ENCODE measurements at regions not wholly inside any gene's neighbourhood (a gene's known extent, or its start where the extent isn't known, plus 50 kb on each side); places are given as distances from the start of the nearest gene placed in this dataset.

DNA sequence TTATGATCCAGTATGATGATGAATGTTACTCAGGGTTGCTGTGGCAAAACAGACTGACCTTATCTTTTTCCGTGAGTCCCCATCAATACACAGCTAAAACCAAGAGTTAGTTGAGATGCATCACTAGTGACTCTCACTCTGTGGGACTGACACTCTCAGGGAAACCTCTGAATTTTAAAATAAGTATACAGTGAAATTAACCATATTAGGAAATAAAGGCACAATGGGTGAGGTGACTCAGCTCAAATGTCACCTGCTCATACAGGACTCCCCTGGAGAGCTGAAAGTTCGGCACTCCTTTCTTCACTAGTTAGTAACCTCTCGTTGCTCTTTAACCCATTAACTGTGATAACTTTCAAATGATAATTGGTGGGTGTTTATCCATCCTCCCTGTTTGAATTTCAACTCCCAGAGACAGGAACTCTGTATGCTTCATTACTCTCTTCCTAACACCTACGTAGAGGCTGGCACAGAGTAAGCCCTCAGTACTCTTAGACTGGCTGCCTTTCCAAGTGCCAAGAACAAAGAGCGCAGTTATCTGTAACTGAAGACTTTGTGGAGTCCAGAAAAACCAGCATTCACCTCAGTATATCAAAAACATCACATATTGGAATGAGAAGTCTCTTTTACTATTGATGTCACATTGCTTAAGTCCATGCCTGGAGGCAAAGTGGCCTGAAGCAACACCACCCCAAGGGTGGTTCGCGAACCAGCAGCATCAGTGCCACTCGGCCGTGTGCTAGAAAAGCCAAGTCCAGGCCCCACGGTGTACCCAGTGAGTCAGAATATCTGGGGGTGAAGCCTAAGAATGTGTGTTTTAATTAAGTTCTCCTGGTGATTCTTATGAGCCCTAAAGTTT is 91.1 kb downstream of the NIBAN1 start:
- TF ChIP-seq POLR2AphosphoS5 (IDR thresholded peaks at IDR 0.05) = no peak
- TF ChIP-seq EP300 (IDR thresholded peaks at IDR 0.05) = no peak
- TF ChIP-seq CTCF (IDR thresholded peaks at IDR 0.05) = no peak
- TF ChIP-seq POLR2A (IDR thresholded peaks at IDR 0.05) = no peak
